Uterus (tissue), 3 donors: ENCODE measurements at regions not wholly inside any gene's neighbourhood (a gene's known extent, or its start where the extent isn't known, plus 50 kb on each side); places are given as distances from the start of the nearest gene placed in this dataset.

ENCODE experiments used
- DNase-seq, 2 donors: peaks; one replicate each; pipeline ENCODE4 v3.0.0-alpha.2; 2019 to 2020
- H3K27ac ChIP-seq, 2 donors: fragments of 200-600 bp; sonication (generic); 1 replicate in 1 of 2; 2 replicates in 1 of 2; pipeline ENCODE4 v1.5.1; 2016 to 2018
- H3K27me3 ChIP-seq, 2 donors: fragments of 200-600 bp; sonication (generic); one replicate each; pipeline ENCODE4 v1.5.1; 2018 to 2019; ENCODE audit warnings: control low read depth in 1 of 2
- H3K36me3 ChIP-seq, 2 donors: fragments of 200-600 bp; sonication (generic); one replicate each; pipeline ENCODE4 v1.5.1; 2019; ENCODE audit warnings: control low read depth in 1 of 2
- H3K4me1 ChIP-seq, 2 donors: fragments of 200-600 bp; sonication (generic); one replicate each; pipeline ENCODE4 v1.5.1; 2018 to 2019; ENCODE audit warnings: control low read depth in 1 of 2
- H3K4me3 ChIP-seq, 2 donors: fragments of 200-600 bp; sonication (generic); 1 replicate in 1 of 2; 2 replicates in 1 of 2; pipeline ENCODE4 v1.5.1; 2018 to 2019; ENCODE audit warnings: mild to moderate bottlenecking in 1 of 2
- H3K9me3 ChIP-seq, 2 donors: fragments of 200-600 bp; sonication (generic); one replicate each; pipeline ENCODE4 v1.5.1; 2019; ENCODE audit warnings: control low read depth in 1 of 2
- POLR2A ChIP-seq, 2 donors: fragments of 450-650 bp; IDR thresholded peaks; one replicate each; pipeline ENCODE4 v1.6.1; 2016; ENCODE audit warnings: antibody characterized with exemption in 2 of 2, mild to moderate bottlenecking in 1 of 2, moderate library complexity in 1 of 2
- intact Hi-C: fragments of 100-400 bp; cut with DNase I; formaldehyde crosslinking; loops from one replicate; pipeline ENCODE4 v1.15.1; 2023; ENCODE audit warnings: low total_unique reads
- TF ChIP-seq, protein P1 (sequence below), 4 experiments: fragments of 200-600 bp in 2 of 4; fragments of 450-650 bp in 2 of 4; sonication (generic) in 2 of 4; IDR thresholded peaks; one replicate each; pipeline ENCODE4 v1.5.1; 2016 to 2019; ENCODE audit warnings: antibody characterized with exemption in 4 of 4, mild to moderate bottlenecking in 2 of 4, moderate library complexity in 1 of 4
- donor health status: DM: yes; HTN: yes; CAD: no.

DNA sequence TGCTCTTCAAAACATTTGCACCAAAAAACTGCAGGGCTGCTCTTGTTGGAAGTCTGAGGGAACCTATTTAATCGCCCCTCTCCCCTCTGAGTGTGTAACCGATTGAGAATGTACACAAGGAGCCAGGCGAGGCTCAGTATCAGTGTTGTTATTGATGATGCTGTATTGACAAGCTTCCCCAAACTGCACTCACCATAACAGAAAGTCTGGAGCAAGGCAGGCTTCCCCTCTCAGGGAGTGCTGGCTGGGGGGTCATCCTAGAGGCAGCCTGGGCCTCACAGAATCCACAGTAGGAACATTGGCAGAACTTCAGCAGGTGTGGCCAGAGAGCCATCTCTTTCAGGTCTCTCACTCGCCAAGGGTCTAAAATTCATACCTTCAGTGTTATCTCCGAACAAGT is 58.1 kb upstream of the TUNAR start:
- Histone ChIP-seq H3K9me3 (no peaks in the 10 kb centered on the region), H3K4me1 (no peaks in the 10 kb centered on the region), H3K4me3 (no peak overlapping the region), H3K36me3 (no peaks in the 10 kb centered on the region), H3K27ac (no peak overlapping the region), H3K27me3 (no peaks in the 10 kb centered on the region)
- no peak for DNase-seq
- intact Hi-C loops, result no loop called here
- TF ChIP-seq, protein P1, sequence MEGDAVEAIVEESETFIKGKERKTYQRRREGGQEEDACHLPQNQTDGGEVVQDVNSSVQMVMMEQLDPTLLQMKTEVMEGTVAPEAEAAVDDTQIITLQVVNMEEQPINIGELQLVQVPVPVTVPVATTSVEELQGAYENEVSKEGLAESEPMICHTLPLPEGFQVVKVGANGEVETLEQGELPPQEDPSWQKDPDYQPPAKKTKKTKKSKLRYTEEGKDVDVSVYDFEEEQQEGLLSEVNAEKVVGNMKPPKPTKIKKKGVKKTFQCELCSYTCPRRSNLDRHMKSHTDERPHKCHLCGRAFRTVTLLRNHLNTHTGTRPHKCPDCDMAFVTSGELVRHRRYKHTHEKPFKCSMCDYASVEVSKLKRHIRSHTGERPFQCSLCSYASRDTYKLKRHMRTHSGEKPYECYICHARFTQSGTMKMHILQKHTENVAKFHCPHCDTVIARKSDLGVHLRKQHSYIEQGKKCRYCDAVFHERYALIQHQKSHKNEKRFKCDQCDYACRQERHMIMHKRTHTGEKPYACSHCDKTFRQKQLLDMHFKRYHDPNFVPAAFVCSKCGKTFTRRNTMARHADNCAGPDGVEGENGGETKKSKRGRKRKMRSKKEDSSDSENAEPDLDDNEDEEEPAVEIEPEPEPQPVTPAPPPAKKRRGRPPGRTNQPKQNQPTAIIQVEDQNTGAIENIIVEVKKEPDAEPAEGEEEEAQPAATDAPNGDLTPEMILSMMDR (IDR thresholded peaks at IDR 0.05), result no peak
- TF ChIP-seq POLR2A (IDR thresholded peaks at IDR 0.05), result no peak

DNA sequence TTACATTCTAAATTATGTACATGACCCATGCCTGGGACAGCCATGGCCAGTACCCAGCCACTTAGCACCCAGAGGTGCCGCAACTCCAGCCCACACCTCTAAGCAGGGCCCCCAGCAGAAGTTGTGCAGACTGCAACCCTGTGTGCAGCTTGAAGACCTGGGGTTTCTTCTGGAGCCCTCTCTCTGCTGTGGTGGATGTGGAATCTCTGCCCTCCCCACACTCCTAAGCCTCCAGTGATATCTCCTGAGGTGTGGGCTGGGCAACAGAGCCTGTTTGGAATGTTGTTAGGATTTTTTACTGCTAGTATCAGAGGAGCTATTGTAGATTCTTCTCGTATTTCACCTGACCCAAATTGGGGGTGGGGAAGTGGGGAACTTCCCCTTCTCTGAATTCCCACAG is 59.4 kb upstream of the TUNAR start:
- Histone ChIP-seq H3K27me3 (no peaks in the 10 kb centered on the region), H3K4me1 (no peaks in the 10 kb centered on the region), H3K36me3 (no peaks in the 10 kb centered on the region), H3K4me3 (no peak overlapping the region), H3K9me3 (no peaks in the 10 kb centered on the region), H3K27ac (no peak overlapping the region)
- no peak for TF ChIP-seq POLR2A (IDR thresholded peaks at IDR 0.05)
- TF ChIP-seq, protein P1 (IDR thresholded peaks at IDR 0.05), result no peak
- intact Hi-C loops, result no loop called here
- DNase-seq, result no peak

DNA sequence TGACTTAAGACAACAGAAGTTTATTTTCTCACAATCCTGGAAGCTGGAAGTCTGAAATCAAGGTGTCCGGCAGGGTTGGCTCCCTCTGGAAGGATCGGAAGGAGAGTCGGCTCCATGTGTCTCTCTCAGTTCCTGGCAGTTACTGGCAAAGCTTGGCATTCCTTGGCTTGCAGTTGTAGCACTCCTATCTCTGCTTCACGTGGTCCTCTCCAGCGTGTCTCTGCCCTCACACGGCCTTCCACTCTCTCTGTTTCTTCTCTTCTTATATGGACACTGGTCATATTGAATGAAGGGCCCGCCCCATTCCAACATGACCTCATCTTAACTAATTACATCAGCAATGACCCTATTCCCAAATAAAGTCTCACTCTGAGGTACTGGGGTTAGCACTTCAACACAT is 60.1 kb upstream of the TUNAR start:
- no peak for DNase-seq
- Histone ChIP-seq H3K27me3 (no peaks in the 10 kb centered on the region), H3K36me3 (no peaks in the 10 kb centered on the region), H3K27ac (no peak overlapping the region), H3K4me1 (no peaks in the 10 kb centered on the region), H3K4me3 (no peak overlapping the region), H3K9me3 (no peaks in the 10 kb centered on the region)
- TF ChIP-seq POLR2A (IDR thresholded peaks at IDR 0.05), result no peak
- TF ChIP-seq, protein P1 (IDR thresholded peaks at IDR 0.05), result no peak
- intact Hi-C loops, result no loop called here

DNA sequence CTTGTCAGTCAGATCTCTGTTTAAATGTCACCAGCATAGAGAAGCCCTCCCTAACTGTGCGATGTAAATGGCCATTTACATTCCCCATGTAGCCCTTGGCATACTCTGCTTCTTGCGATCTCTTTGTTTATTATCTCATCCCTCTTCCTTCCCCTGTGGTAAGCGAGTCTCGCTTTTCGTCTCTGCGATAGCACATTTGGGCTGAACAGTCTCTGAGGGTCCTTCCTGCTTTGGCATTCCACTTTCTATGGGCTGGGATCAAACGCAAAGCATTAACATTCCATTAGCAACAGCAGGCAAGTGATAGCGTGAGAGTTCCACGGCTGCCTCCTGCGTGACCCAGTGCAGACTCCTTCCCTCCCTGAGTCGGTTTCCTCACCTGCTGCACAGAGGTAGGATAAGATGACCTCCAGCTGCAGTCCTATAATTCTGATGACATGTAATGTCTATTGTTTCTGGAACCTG is 61.4 kb upstream of the TUNAR start:
- Histone ChIP-seq H3K27ac (no peak overlapping the region), H3K4me1 (no peaks in the 10 kb centered on the region), H3K27me3 (no peaks in the 10 kb centered on the region), H3K36me3 (no peaks in the 10 kb centered on the region), H3K9me3 (no peaks in the 10 kb centered on the region), H3K4me3 (no peak overlapping the region)
- intact Hi-C loops, result no loop called here
- no peak for DNase-seq
- TF ChIP-seq, protein P1 (IDR thresholded peaks at IDR 0.05), result no peak
- no peak for TF ChIP-seq POLR2A (IDR thresholded peaks at IDR 0.05)

DNA sequence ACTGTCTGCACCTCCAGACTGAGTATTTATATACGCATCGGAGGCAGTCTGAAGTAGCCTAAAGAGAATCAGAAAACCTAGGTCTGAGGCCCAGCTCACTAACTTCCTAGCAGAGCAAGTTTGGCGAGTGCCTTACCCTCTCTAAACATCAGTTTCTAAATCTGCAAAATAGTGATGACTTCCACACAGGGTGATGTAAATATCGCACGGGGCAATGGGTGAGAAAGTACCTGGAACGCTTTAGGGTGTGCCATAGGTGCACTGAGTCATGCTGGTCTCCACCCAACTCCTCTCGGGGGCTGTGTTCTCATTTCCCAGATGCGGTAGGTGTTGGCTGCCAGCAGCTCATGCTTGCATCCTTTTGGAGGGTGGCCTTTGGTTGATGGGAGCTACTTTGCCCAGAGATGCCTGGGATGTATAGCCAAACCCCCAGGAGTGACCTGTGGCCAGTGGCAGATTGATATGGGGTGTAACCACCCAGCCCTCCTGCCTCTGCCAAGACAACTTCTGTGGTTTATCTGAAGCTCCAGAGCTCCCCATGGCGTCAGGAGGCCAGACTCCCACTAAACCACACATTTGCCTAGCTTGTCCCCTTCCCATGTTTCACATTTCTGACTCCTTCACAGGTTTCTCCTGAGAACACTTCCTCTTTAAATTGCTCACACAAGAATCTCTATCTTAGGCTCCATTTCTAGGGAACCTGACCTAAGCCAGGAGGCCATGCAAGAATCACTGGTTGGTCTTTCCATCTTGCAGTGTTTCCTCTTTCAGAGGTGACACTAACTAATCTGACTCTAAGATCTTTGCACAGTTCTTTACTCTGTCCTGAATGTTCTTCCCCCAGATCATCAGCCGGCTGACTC is 62.0 kb upstream of the TUNAR start:
- Histone ChIP-seq H3K4me3 (no peak overlapping the region), H3K27me3 (no peaks in the 10 kb centered on the region), H3K9me3 (no peaks in the 10 kb centered on the region), H3K27ac (no peak overlapping the region), H3K4me1 (no peaks in the 10 kb centered on the region), H3K36me3 (no peaks in the 10 kb centered on the region)
- no peak for DNase-seq
- intact Hi-C loops, result no loop called here
- TF ChIP-seq POLR2A (IDR thresholded peaks at IDR 0.05), result no peak
- TF ChIP-seq, protein P1 (IDR thresholded peaks at IDR 0.05), result no peak
